SU-DHL-6 (cell line): ENCODE measurements at regions not wholly inside any gene's neighbourhood (a gene's known extent, or its start where the extent isn't known, plus 50 kb on each side); places are given as distances from the start of the nearest gene placed in this dataset.

Experiments
- H2AFZ ChIP-seq: fragments of 200-600 bp; sonication (generic); 2 replicates; pipeline ENCODE4 v1.6.1; 2014; ENCODE audit warnings: low read depth, mild to moderate bottlenecking, moderate library complexity, mixed read lengths, antibody characterized with exemption, low read length; ENCODE audit not compliant: severe bottlenecking
- H3F3A ChIP-seq: fragments of 200-600 bp; shearing (Covaris generic); 2 replicates; pipeline ENCODE4 v1.6.0; 2016; ENCODE audit warnings: antibody characterized with exemption, mild to moderate bottlenecking; ENCODE audit not compliant: insufficient read depth
- H3K27ac ChIP-seq: fragments of 200-600 bp; sonication (generic); 2 replicates; pipeline ENCODE4 v1.5.1; 2016; ENCODE audit warnings: low read depth, mild to moderate bottlenecking, low read length, moderate library complexity, mixed read lengths
- H3K27me3 ChIP-seq: fragments of 200-600 bp; sonication (generic), shearing (Covaris generic); 2 replicates; pipeline ENCODE4 v1.6.0; 2014; ENCODE audit warnings: mild to moderate bottlenecking, low read length
- H3K36me3 ChIP-seq: fragments of 200-600 bp; sonication (generic); 2 replicates; pipeline ENCODE4 v1.6.1; 2014; ENCODE audit warnings: mild to moderate bottlenecking, low read length, mixed read lengths
- H3K4me2 ChIP-seq: fragments of 300-600, 200-600 bp; shearing (Covaris generic), sonication (generic); 2 replicates; pipeline ENCODE4 v1.6.0; 2014; ENCODE audit warnings: low read length, low read depth, mild to moderate bottlenecking; ENCODE audit not compliant: poor library complexity, severe bottlenecking
- H3K4me3 ChIP-seq: fragments of 200-600 bp; sonication (generic); 2 replicates; pipeline ENCODE4 v1.5.1; 2014; ENCODE audit warnings: antibody characterized with exemption, low read length, mild to moderate bottlenecking, mixed read lengths; ENCODE audit not compliant: insufficient read depth, poor library complexity, severe bottlenecking
- H3K79me2 ChIP-seq: fragments of 200-600 bp; sonication (generic); 2 replicates; pipeline ENCODE4 v1.6.1; 2014; ENCODE audit warnings: mild to moderate bottlenecking, low read length, moderate library complexity; ENCODE audit not compliant: insufficient read depth
- H3K9ac ChIP-seq: fragments of 200-600 bp; sonication (generic); 2 replicates; pipeline ENCODE4 v1.7.0; 2014; ENCODE audit warnings: mild to moderate bottlenecking, low read length
- H3K9me2 ChIP-seq: fragments of 200-600 bp; sonication (generic); replicated peaks from 2 replicates; pipeline ENCODE4 v1.6.1; 2014; ENCODE audit warnings: low read length; ENCODE audit not compliant: insufficient read depth
- H3K9me3 ChIP-seq: fragments of 200-600 bp; sonication (generic); 2 replicates; pipeline ENCODE4 v1.6.1; 2014; ENCODE audit warnings: low read length, mixed read lengths; ENCODE audit not compliant: insufficient read depth
- H4K20me1 ChIP-seq: fragments of 200-600 bp; sonication (generic); 2 replicates; pipeline ENCODE4 v1.6.1; 2014; ENCODE audit warnings: low read depth, mild to moderate bottlenecking, antibody characterized with exemption, low read length, moderate library complexity, mixed read lengths
- CTCF ChIP-seq: fragments of 200-600 bp; sonication (generic); IDR thresholded peaks from one replicate; pipeline ENCODE4 v1.5.1; 2017; ENCODE audit warnings: antibody characterized with exemption, mild to moderate bottlenecking, low read length, moderate library complexity; ENCODE audit not compliant: insufficient read depth, poor library complexity, severe bottlenecking
- EZH2phosphoT487 ChIP-seq: fragments of 200-600 bp; sonication (generic), shearing (Covaris generic); conservative IDR thresholded peaks from 2 replicates; pipeline ENCODE4 v1.6.1; 2018; ENCODE audit warnings: mild to moderate bottlenecking, antibody characterized with exemption, low read length, moderate library complexity, mixed read lengths

GRCh38 chr16:85390511-85391174 is 222.5 kb upstream of the GSE1 start:
- Histone ChIP-seq H3K27me3 (no peaks in the 10 kb centered on the region), H4K20me1 (no peaks in the 10 kb centered on the region), H2AFZ (no peak overlapping the region), H3K9me2 (no peaks in the 10 kb centered on the region), H3F3A (no peaks in the 10 kb centered on the region), H3K36me3 (no peaks in the 10 kb centered on the region), H3K4me3 (no peak overlapping the region), H3K27ac (no peak overlapping the region), H3K4me2 (no peak overlapping the region), H3K79me2 (no peaks in the 10 kb centered on the region), H3K9ac (no peak overlapping the region), H3K9me3 (no peaks in the 10 kb centered on the region)
- no peak for TF ChIP-seq EZH2phosphoT487
- TF ChIP-seq CTCF = no peak

GRCh38 chr16:85391175-85391707 is 221.9 kb upstream of the GSE1 start:
- H3K9me3 ChIP-seq = no peaks in the 10 kb centered on the region
- H4K20me1 ChIP-seq = no peaks in the 10 kb centered on the region
- no peak overlapping the region for H3K4me2 ChIP-seq
- no peaks in the 10 kb centered on the region for H3K79me2 ChIP-seq
- no peak overlapping the region for H3K9ac ChIP-seq
- H3K27ac ChIP-seq = no peak overlapping the region
- no peaks in the 10 kb centered on the region for H3F3A ChIP-seq
- no peak overlapping the region for H2AFZ ChIP-seq
- TF ChIP-seq CTCF = no peak
- TF ChIP-seq EZH2phosphoT487 = no peak
- H3K9me2 ChIP-seq = no peaks in the 10 kb centered on the region
- H3K27me3 ChIP-seq = no peaks in the 10 kb centered on the region
- no peak overlapping the region for H3K4me3 ChIP-seq
- no peaks in the 10 kb centered on the region for H3K36me3 ChIP-seq

GRCh38 chr16:85391769-85392583 is 221.1 kb upstream of the GSE1 start:
- H3K27me3 ChIP-seq = no peaks in the 10 kb centered on the region
- no peaks in the 10 kb centered on the region for H3K79me2 ChIP-seq
- H3K36me3 ChIP-seq = no peaks in the 10 kb centered on the region
- no peak overlapping the region for H3K4me2 ChIP-seq
- no peaks in the 10 kb centered on the region for H3K9me3 ChIP-seq
- H3K27ac ChIP-seq = no peak overlapping the region
- no peaks in the 10 kb centered on the region for H3F3A ChIP-seq
- no peak overlapping the region for H3K9ac ChIP-seq
- no peak overlapping the region for H2AFZ ChIP-seq
- TF ChIP-seq EZH2phosphoT487 = no peak
- no peak for TF ChIP-seq CTCF
- no peaks in the 10 kb centered on the region for H3K9me2 ChIP-seq
- H3K4me3 ChIP-seq = no peak overlapping the region
- no peaks in the 10 kb centered on the region for H4K20me1 ChIP-seq
